ENCODE measurements at regions not wholly inside any gene's neighbourhood (a gene's known extent, or its start where the extent isn't known, plus 50 kb on each side); places are given as distances from the start of the nearest gene placed in this dataset.

- in situ Hi-C loops (cut with HindIII; ENCODE audit: low pct_unique_long_range_greater_than_20kb, low sequenced_read_pairs) (no loop called here), intact Hi-C loops (cut with micrococcal nuclease; ENCODE audit: unreplicated experiment) (loop anchor here (2.0 kb wide), 1 partner anchor 63 kb away; no protein-coding TSS in a partner anchor)
- H3K27me3 ChIP-seq (ENCODE audit: control insufficient read depth, insufficient read depth, low read length) = 0 out of 2 replicates have a peak, but pooled peaks cover 2% of the 10 kb centered on the region
- no peak overlapping the region for H3K4me3 ChIP-seq (ENCODE audit: low read depth in 2 of 2, low read length in 2 of 2)
- no peak for DNase-seq (ENCODE audit: low read depth, low spot score)
- BruUV-seq (replicated peaks) = no TSS peak
- ATAC-seq = no peak
- ChIA-PET CTCF (no interaction called here), POLR2A (no interaction called here)
- no peak overlapping the region for H3K27ac ChIP-seq (ENCODE audit: low read length)
- no peaks in the 10 kb centered on the region for H3K36me3 ChIP-seq (ENCODE audit: control insufficient read depth, insufficient read depth, low read length)
- no peaks in the 10 kb centered on the region for H3K9me3 ChIP-seq (ENCODE audit: control insufficient read depth, insufficient read depth, low read depth, low read length)
- H3K4me1 ChIP-seq (ENCODE audit: control insufficient read depth, insufficient read depth, low read length) = 0 out of 2 replicates have a peak, but pooled peaks cover 4% of the 10 kb centered on the region
- no peak for TF ChIP-seq SIN3A (IDR thresholded peaks at IDR 0.05; ENCODE audit: borderline replicate concordance, insufficient read depth, low read depth, low read length)
Measured at GRCh38 chr6:159105716-159106115, 60.9 kb upstream of the TAGAP start.

DNA sequence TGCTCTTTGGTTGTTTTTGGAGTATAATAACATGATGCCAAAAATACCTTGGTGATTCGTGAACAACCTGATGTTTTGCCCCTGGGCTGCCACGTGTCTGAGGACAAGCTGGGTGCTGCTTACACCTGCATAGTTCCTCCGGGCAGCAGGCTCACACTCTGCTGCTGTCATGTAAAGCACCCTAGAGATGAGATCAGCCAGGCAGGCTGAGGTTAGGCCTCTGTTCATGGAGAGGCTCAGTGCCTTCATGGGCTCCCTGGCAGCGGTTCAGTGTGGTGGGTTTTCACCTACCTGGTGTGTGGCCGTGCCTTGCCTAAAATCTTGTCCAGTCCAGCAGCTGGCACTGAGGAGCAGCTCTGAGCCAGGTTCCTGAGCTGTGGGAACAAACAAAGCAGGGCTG is 60.1 kb upstream of the TAGAP start:
- H3K4me1 ChIP-seq (ENCODE audit: control insufficient read depth, insufficient read depth, low read length) = 0 out of 2 replicates have a peak, but pooled peaks cover 4% of the 10 kb centered on the region
- no TSS peak for BruUV-seq (replicated peaks)
- H3K9me3 ChIP-seq (ENCODE audit: control insufficient read depth, insufficient read depth, low read depth, low read length) = no peaks in the 10 kb centered on the region
- in situ Hi-C loops (cut with HindIII; ENCODE audit: low pct_unique_long_range_greater_than_20kb, low sequenced_read_pairs) = no loop called here
- intact Hi-C loops (cut with micrococcal nuclease; ENCODE audit: unreplicated experiment) = loop anchor here (2.0 to 5.0 kb wide), 2 partner anchors 62 to 98 kb away; no protein-coding TSS in a partner anchor
- H3K4me3 ChIP-seq (ENCODE audit: low read depth in 2 of 2, low read length in 2 of 2) = no peak overlapping the region
- DNase-seq (ENCODE audit: low read depth, low spot score) (no peak), ATAC-seq (no peak)
- CTCF ChIA-PET = interaction anchor here (0.5 kb wide), 1 partner anchor 616 kb away, joined by 6 read pairs; no protein-coding TSS in a partner anchor
- no peak overlapping the region for H3K27ac ChIP-seq (ENCODE audit: low read length)
- TF ChIP-seq REST (IDR thresholded peaks at IDR 0.05; ENCODE audit: insufficient read depth in 1 of 2, low read depth in 2 of 2, low read length in 1 of 2) (no peak), POLR2AphosphoS5 (IDR thresholded peaks at IDR 0.05; ENCODE audit: low read depth, low read length) (no peak), TCF7L2 (IDR thresholded peaks at IDR 0.05; ENCODE audit: low read depth, low read length) (no peak), SIN3A (IDR thresholded peaks at IDR 0.05; ENCODE audit: borderline replicate concordance, insufficient read depth, low read depth, low read length) (no peak)
- TF ChIP-seq, protein P1, sequence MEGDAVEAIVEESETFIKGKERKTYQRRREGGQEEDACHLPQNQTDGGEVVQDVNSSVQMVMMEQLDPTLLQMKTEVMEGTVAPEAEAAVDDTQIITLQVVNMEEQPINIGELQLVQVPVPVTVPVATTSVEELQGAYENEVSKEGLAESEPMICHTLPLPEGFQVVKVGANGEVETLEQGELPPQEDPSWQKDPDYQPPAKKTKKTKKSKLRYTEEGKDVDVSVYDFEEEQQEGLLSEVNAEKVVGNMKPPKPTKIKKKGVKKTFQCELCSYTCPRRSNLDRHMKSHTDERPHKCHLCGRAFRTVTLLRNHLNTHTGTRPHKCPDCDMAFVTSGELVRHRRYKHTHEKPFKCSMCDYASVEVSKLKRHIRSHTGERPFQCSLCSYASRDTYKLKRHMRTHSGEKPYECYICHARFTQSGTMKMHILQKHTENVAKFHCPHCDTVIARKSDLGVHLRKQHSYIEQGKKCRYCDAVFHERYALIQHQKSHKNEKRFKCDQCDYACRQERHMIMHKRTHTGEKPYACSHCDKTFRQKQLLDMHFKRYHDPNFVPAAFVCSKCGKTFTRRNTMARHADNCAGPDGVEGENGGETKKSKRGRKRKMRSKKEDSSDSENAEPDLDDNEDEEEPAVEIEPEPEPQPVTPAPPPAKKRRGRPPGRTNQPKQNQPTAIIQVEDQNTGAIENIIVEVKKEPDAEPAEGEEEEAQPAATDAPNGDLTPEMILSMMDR (IDR thresholded peaks at IDR 0.05) = no peak
- POLR2A ChIA-PET = interaction anchor here (0.7 kb wide), 1 partner anchor 121 kb away, joined by 3 read pairs; no protein-coding TSS in a partner anchor
- 0 out of 2 replicates have a peak, but pooled peaks cover 2% of the 10 kb centered on the region for H3K27me3 ChIP-seq (ENCODE audit: control insufficient read depth, insufficient read depth, low read length)
- H3K36me3 ChIP-seq (ENCODE audit: control insufficient read depth, insufficient read depth, low read length) = no peaks in the 10 kb centered on the region
